Large intestine (tissue), 3 donors: ENCODE measurements at regions not wholly inside any gene's neighbourhood (a gene's known extent, or its start where the extent isn't known, plus 50 kb on each side); places are given as distances from the start of the nearest gene placed in this dataset.

Source experiments
- DNase-seq, 2 donors: peaks; one replicate each; pipeline versions ENCODE4 v3.0.0 to v3.0.0-alpha.2; 2013
- H3K27ac ChIP-seq: one replicate; pipeline ENCODE4 v1.5.1; 2013; ENCODE audit warnings: low read length
- H3K27me3 ChIP-seq: 2 replicates; pipeline ENCODE4 v1.6.1; 2013; ENCODE audit warnings: low read length; ENCODE audit not compliant: control insufficient read depth, insufficient read depth
- H3K36me3 ChIP-seq: 2 replicates; pipeline ENCODE4 v1.6.1; 2013; ENCODE audit warnings: low read length; ENCODE audit not compliant: control insufficient read depth, insufficient read depth
- H3K4me1 ChIP-seq: one replicate; pipeline ENCODE4 v1.6.1; 2013; ENCODE audit warnings: low read length; ENCODE audit not compliant: control insufficient read depth, insufficient read depth
- H3K4me3 ChIP-seq: one replicate; pipeline ENCODE4 v1.5.1; 2013; ENCODE audit warnings: low read length
- H3K9me3 ChIP-seq: one replicate; pipeline ENCODE4 v1.6.1; 2013; ENCODE audit warnings: mild to moderate bottlenecking, low read depth, low read length, moderate library complexity; ENCODE audit not compliant: control insufficient read depth
- WGBS: methylation state at CpG from one replicate; pipeline ENCODE4 v1.1.5; 2013; ENCODE audit warnings: low lambda C conversion rate; ENCODE audit not compliant: insufficient coverage; 5-methylcytosine and 5-hydroxymethylcytosine counted together

GRCh38 chr13:103656311-103656710, 590.1 kb upstream of the SLC10A2 start:
- WGBS = no CpG with 5 or more reads among the region's 4 CpGs
- Histone ChIP-seq H3K4me1 (no peaks in the 10 kb centered on the region), H3K36me3 (no peaks in the 10 kb centered on the region), H3K27me3 (no peaks in the 10 kb centered on the region), H3K4me3 (no peak overlapping the region), H3K9me3 (no peaks in the 10 kb centered on the region), H3K27ac (no peak overlapping the region)
- no peak for DNase-seq

GRCh38 chr13:103640606-103641005, 574.4 kb upstream of the SLC10A2 start:
- no peak for DNase-seq
- WGBS = 80% methylated on average over 1 of the region's 1 CpG
- Histone ChIP-seq H3K9me3 (no peaks in the 10 kb centered on the region), H3K27me3 (no peaks in the 10 kb centered on the region), H3K4me1 (no peaks in the 10 kb centered on the region), H3K27ac (no peak overlapping the region), H3K36me3 (no peaks in the 10 kb centered on the region), H3K4me3 (no peak overlapping the region)

- H3K9me3 ChIP-seq = no peaks in the 10 kb centered on the region
- no peak overlapping the region for H3K27ac ChIP-seq
- H3K27me3 ChIP-seq = no peaks in the 10 kb centered on the region
- DNase-seq = no peak
- H3K36me3 ChIP-seq = no peaks in the 10 kb centered on the region
- H3K4me3 ChIP-seq = no peak overlapping the region
- no peaks in the 10 kb centered on the region for H3K4me1 ChIP-seq
- WGBS = no CpG with 5 or more reads among the region's 3 CpGs
Measured at GRCh38 chr13:103639326-103639725, 573.1 kb upstream of the SLC10A2 start.

GRCh38 chr13:103638706-103639105, 572.5 kb upstream of the SLC10A2 start:
- no peaks in the 10 kb centered on the region for H3K4me1 ChIP-seq
- no peak for DNase-seq
- H3K27ac ChIP-seq = no peak overlapping the region
- H3K9me3 ChIP-seq = no peaks in the 10 kb centered on the region
- no CpG with 5 or more reads among the region's 2 CpGs for WGBS
- H3K4me3 ChIP-seq = no peak overlapping the region
- H3K27me3 ChIP-seq = no peaks in the 10 kb centered on the region
- H3K36me3 ChIP-seq = no peaks in the 10 kb centered on the region

- no peak overlapping the region for H3K27ac ChIP-seq
- WGBS = 80% methylated on average over 1 of the region's 2 CpGs
Measured at GRCh38 chr13:103634066-103634465, 567.8 kb upstream of the SLC10A2 start.

GRCh38 chr13:103625194-103625593, 559.0 kb upstream of the SLC10A2 start:
- WGBS = no CpG with 5 or more reads among the region's 5 CpGs

More at GRCh38 chr13:103634066-103634465, 567.8 kb upstream of the SLC10A2 start:
- Histone ChIP-seq H3K4me1 (no peaks in the 10 kb centered on the region), H3K4me3 (no peak overlapping the region), H3K27me3 (no peaks in the 10 kb centered on the region), H3K9me3 (no peaks in the 10 kb centered on the region), H3K36me3 (no peaks in the 10 kb centered on the region)
- DNase-seq = no peak

GRCh38 chr13:103618151-103618550, 551.9 kb upstream of the SLC10A2 start:
- H3K27me3 ChIP-seq = no peaks in the 10 kb centered on the region
- no peak overlapping the region for H3K4me3 ChIP-seq
- H3K9me3 ChIP-seq = no peaks in the 10 kb centered on the region
- H3K4me1 ChIP-seq = no peaks in the 10 kb centered on the region
- DNase-seq = no peak
- no CpG with 5 or more reads among the region's 1 CpG for WGBS
- no peak overlapping the region for H3K27ac ChIP-seq
- no peaks in the 10 kb centered on the region for H3K36me3 ChIP-seq

More at GRCh38 chr13:103625194-103625593, 559.0 kb upstream of the SLC10A2 start:
- H3K27me3 ChIP-seq = no peaks in the 10 kb centered on the region
- H3K4me3 ChIP-seq = no peak overlapping the region
- H3K27ac ChIP-seq = no peak overlapping the region
- no peaks in the 10 kb centered on the region for H3K9me3 ChIP-seq
- no peaks in the 10 kb centered on the region for H3K4me1 ChIP-seq
- H3K36me3 ChIP-seq = no peaks in the 10 kb centered on the region
- no peak for DNase-seq

- DNase-seq = no peak
- no peaks in the 10 kb centered on the region for H3K9me3 ChIP-seq
- no peaks in the 10 kb centered on the region for H3K36me3 ChIP-seq
- no peaks in the 10 kb centered on the region for H3K27me3 ChIP-seq
- no peak overlapping the region for H3K4me3 ChIP-seq
- no peaks in the 10 kb centered on the region for H3K4me1 ChIP-seq
- no CpG with 5 or more reads among the region's 4 CpGs for WGBS
- H3K27ac ChIP-seq = no peak overlapping the region
Measured at GRCh38 chr13:103615771-103616170, 549.6 kb upstream of the SLC10A2 start.

GRCh38 chr13:103614761-103615160, 548.5 kb upstream of the SLC10A2 start:
- no peak for DNase-seq
- H3K4me3 ChIP-seq = no peak overlapping the region
- no peaks in the 10 kb centered on the region for H3K4me1 ChIP-seq
- H3K9me3 ChIP-seq = no peaks in the 10 kb centered on the region
- no peaks in the 10 kb centered on the region for H3K27me3 ChIP-seq
- H3K27ac ChIP-seq = no peak overlapping the region
- no peaks in the 10 kb centered on the region for H3K36me3 ChIP-seq

- no CpG with 5 or more reads among the region's 1 CpG for WGBS
- Histone ChIP-seq H3K9me3 (no peaks in the 10 kb centered on the region), H3K27ac (no peak overlapping the region), H3K4me3 (no peak overlapping the region), H3K27me3 (no peaks in the 10 kb centered on the region), H3K4me1 (no peaks in the 10 kb centered on the region), H3K36me3 (no peaks in the 10 kb centered on the region)
- DNase-seq = no peak
Measured at GRCh38 chr13:103607995-103608394, 541.8 kb upstream of the SLC10A2 start.

GRCh38 chr13:103605546-103606326, 539.5 kb upstream of the SLC10A2 start:
- no peak overlapping the region for H3K4me3 ChIP-seq
- no peak for DNase-seq
- H3K27ac ChIP-seq = no peak overlapping the region
- H3K27me3 ChIP-seq = no peaks in the 10 kb centered on the region
- no peaks in the 10 kb centered on the region for H3K36me3 ChIP-seq
- no CpG with 5 or more reads among the region's 16 CpGs for WGBS
- no peaks in the 10 kb centered on the region for H3K9me3 ChIP-seq
- H3K4me1 ChIP-seq = no peaks in the 10 kb centered on the region
